Skeletal muscle tissue (tissue), 3 donors: ENCODE measurements at regions not wholly inside any gene's neighbourhood (a gene's known extent, or its start where the extent isn't known, plus 50 kb on each side); places are given as distances from the start of the nearest gene placed in this dataset.

Experiments used
- H3K27ac ChIP-seq: one replicate; pipeline ENCODE4 v1.7.0; 2013; ENCODE audit warnings: mild to moderate bottlenecking, low read depth, low read length, inconsistent platforms
- H3K27me3 ChIP-seq, 3 donors: one replicate each; pipeline ENCODE4 v1.7.0; 2013; ENCODE audit warnings: low read length in 3 of 3; ENCODE audit not compliant: control insufficient read depth in 3 of 3, insufficient read depth in 3 of 3
- H3K36me3 ChIP-seq, 3 donors: one replicate each; pipeline ENCODE4 v1.7.0; 2013; ENCODE audit warnings: low read length in 3 of 3; ENCODE audit not compliant: control insufficient read depth in 3 of 3, insufficient read depth in 3 of 3
- H3K4me1 ChIP-seq, 3 donors: one replicate each; pipeline ENCODE4 v1.7.0; 2013; ENCODE audit warnings: low read length in 3 of 3, mild to moderate bottlenecking in 3 of 3; ENCODE audit not compliant: control insufficient read depth in 3 of 3, insufficient read depth in 3 of 3
- H3K4me3 ChIP-seq, 3 donors: one replicate each; pipeline ENCODE4 v1.7.0; 2013; ENCODE audit warnings: low read length in 3 of 3
- H3K9ac ChIP-seq, 3 donors: one replicate each; pipeline ENCODE4 v1.7.0; 2013; ENCODE audit warnings: low read length in 3 of 3, mild to moderate bottlenecking in 3 of 3, moderate library complexity in 2 of 3, low read depth in 1 of 3
- H3K9me3 ChIP-seq, 3 donors: one replicate each; pipeline ENCODE4 v1.7.0; 2013; ENCODE audit warnings: low read length in 3 of 3; ENCODE audit not compliant: control insufficient read depth in 3 of 3
- donor health status: Osteomylitis.

GRCh38 chr10:110444004-110444337, 53.7 kb upstream of the DUSP5 start:
- H3K27me3 ChIP-seq = no peaks in the 10 kb centered on the region
- H3K9me3 ChIP-seq = no peaks in the 10 kb centered on the region
- no peak overlapping the region for H3K4me3 ChIP-seq
- no peak overlapping the region for H3K9ac ChIP-seq
- H3K36me3 ChIP-seq = no peaks in the 10 kb centered on the region
- no peak overlapping the region for H3K27ac ChIP-seq
- peaks cover 0 to 7% (median 0%) of the 10 kb centered on the region in 3 donors for H3K4me1 ChIP-seq

DNA sequence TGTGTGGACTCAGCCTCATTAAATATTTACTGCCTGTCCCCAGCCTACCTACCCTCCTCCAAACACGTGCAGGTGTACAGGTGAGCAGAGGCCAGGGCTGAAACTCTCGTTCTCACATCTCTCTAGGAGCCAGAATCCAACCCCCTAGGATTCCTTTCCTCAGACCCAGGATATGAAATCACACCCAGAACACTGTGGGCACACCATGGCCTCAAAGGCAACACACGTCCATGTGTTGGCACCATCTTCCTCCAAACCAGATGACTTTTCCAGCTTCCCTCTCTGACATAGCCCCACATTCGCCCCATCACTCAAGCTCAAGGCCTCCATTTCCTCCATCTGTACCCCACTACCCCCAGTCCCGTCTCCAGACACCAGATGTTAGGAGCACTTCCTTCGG, 51.8 kb upstream of the DUSP5 start:
- Histone ChIP-seq H3K27me3 (no peaks in the 10 kb centered on the region), H3K27ac (no peak overlapping the region), H3K4me1 (peaks cover 0 to 7% (median 0%) of the 10 kb centered on the region in 3 donors), H3K4me3 (no peak overlapping the region), H3K9ac (no peak overlapping the region), H3K9me3 (no peaks in the 10 kb centered on the region), H3K36me3 (no peaks in the 10 kb centered on the region)

DNA sequence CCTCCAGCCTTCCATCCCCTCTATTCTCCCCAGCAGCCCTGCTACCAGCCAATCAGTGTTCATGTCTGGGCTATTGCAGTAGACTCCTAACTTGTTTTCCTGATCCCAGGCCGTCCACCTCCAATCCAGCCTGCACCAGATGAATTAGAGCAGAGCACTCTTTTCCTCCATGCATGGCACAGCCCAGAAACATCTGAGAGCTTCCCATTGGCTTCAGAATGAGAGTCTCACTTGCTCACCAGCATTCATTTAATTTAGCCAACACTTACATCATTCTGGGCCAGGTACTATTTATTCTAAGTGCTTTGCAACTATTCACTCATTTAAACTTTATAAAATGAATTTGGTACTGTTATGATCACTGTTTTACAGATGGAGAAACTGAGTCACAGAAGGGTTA, 51.4 kb upstream of the DUSP5 start:
- Histone ChIP-seq H3K9me3 (no peaks in the 10 kb centered on the region), H3K27me3 (no peaks in the 10 kb centered on the region)

DNA sequence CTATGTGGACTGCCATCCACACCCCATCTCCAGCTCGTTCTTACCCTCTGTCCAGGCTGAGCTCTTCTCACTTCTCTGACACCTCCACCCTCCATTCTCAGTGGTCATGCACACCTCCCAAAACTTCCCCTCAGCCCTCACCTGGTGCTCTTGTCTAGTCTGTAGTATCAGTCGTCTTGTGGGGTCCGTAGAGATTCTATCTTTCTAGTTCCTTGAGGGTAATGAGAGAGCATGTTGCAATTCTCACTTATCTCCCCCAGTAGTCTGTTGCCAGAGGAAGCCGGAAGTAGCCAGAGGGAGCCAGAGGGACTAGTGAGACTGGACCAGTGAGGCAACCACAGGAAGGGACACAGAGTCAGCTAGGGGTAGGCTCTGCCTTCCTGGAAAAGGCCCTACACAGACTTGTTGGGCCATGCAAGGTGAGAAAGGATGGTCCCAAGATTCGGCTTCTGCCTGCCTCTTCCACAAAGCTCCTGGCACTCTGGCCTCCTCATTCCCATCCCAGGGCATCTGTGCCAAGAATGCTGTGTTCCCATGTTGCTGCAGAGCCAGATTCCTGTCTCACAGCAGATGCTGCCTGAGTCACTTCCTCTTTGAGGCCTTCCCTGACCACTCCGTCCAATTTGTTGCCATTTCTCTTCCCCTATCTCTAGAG, 50.6 kb upstream of the DUSP5 start:
- Histone ChIP-seq H3K9ac (no peak overlapping the region), H3K4me1 (peaks cover 0 to 7% (median 0%) of the 10 kb centered on the region in 3 donors), H3K4me3 (no peak overlapping the region), H3K27ac (no peak overlapping the region), H3K27me3 (no peaks in the 10 kb centered on the region), H3K9me3 (no peaks in the 10 kb centered on the region), H3K36me3 (no peaks in the 10 kb centered on the region)

More for the DNA sequence above, 51.4 kb upstream of the DUSP5 start:
- Histone ChIP-seq H3K36me3 (no peaks in the 10 kb centered on the region), H3K27ac (no peak overlapping the region), H3K9ac (no peak overlapping the region), H3K4me1 (peaks cover 0 to 7% (median 0%) of the 10 kb centered on the region in 3 donors), H3K4me3 (no peak overlapping the region)

DNA sequence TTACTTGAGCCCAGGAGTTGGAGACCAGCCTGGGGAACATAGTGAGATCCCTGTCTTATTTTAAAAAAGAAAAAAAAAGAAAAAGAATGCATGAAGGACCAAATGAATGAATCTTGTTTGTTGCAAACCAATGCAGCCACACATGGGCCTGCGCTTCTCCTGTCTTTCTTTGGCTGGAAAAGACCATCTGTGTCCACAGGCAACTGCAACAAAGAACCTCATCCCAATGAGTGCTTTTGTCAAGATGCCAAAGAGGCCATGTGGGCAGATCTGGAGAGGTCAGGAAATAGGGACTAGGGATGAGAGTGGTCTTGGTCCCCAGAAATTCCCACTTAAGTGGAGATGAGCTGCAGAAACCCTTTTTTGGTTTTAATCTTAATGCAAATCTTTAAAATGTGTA, 49.8 kb upstream of the DUSP5 start:
- no peak overlapping the region for H3K4me3 ChIP-seq
- H3K27ac ChIP-seq = no peak overlapping the region
- H3K9ac ChIP-seq = no peak overlapping the region
- no peaks in the 10 kb centered on the region for H3K9me3 ChIP-seq
- H3K36me3 ChIP-seq = no peaks in the 10 kb centered on the region
- H3K4me1 ChIP-seq = peaks cover 0 to 7% (median 0%) of the 10 kb centered on the region in 3 donors
- no peaks in the 10 kb centered on the region for H3K27me3 ChIP-seq
